ENCODE measurements at regions not wholly inside any gene's neighbourhood (a gene's known extent, or its start where the extent isn't known, plus 50 kb on each side); places are given as distances from the start of the nearest gene placed in this dataset.
"Not testable (repeated sequence)": the region's sequence is repeated elsewhere in the genome, so short reads cannot be mapped to it uniquely, and the experiment has no call there.

DNA sequence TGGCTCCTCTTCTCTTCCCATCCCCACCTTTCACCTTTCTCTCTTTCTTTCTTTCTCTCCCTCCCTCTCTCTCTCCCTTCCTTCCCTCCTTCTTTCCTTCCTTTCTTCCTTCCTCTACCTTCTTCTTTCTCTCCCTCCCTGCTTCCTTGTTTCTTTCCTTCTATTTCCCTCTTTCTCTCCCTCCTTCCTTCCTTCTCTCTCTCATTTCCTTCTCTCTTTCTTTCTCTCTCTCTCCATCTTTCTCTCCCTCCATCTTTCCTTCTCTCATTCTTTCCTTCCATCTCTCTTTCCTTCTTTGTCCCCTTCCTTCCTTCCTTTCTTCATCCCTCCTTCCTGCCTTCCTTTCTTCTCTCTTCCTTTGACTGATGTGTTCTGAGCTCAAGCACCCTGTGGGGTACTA lies 1467.0 kb upstream of the DEFB115 start:
- H3K9me3 ChIP-seq (ENCODE audit: control insufficient read depth, insufficient read depth, low read depth, low read length): no peaks in the 10 kb centered on the region
- no peaks in the 10 kb centered on the region for H3K36me3 ChIP-seq (ENCODE audit: control insufficient read depth in 2 of 2, insufficient read depth in 1 of 2, low read length in 2 of 2)

GRCh38 chr20:29831508-29831907 lies 1426.0 kb upstream of the DEFB115 start:
- H3K36me3 ChIP-seq (ENCODE audit: control insufficient read depth in 2 of 2, insufficient read depth in 1 of 2, low read length in 2 of 2); H3K4me3 ChIP-seq (ENCODE audit: low read depth, low read length); H3K27ac ChIP-seq (ENCODE audit: extremely low read depth, low read depth, low read length); H3K4me1 ChIP-seq (ENCODE audit: control insufficient read depth, insufficient read depth, low read length); H3K9me3 ChIP-seq (ENCODE audit: control insufficient read depth, insufficient read depth, low read depth, low read length); CTCF ChIA-PET; POLR2A ChIA-PET: not testable (repeated sequence)

More for the DNA sequence above, 1467.0 kb upstream of the DEFB115 start:
- ChIA-PET POLR2A (no interaction called here), CTCF (no interaction called here)
- H3K4me3 ChIP-seq (ENCODE audit: low read depth, low read length): no peak overlapping the region
- TF ChIP-seq PRDM6 (tag by site-specific recombination; IDR thresholded peaks at IDR 0.05): no peak
- TF ChIP-seq ZNF366 (tag by site-specific recombination; conservative IDR thresholded peaks at IDR 0.05): peak; percentile 52; the same call in 1 of the 2 replicates
- no peak for TF ChIP-seq ZNF155 (tag by site-specific recombination; IDR thresholded peaks at IDR 0.05)
- no peak overlapping the region for H3K27ac ChIP-seq (ENCODE audit: extremely low read depth, low read depth, low read length)
- H3K4me1 ChIP-seq (ENCODE audit: control insufficient read depth, insufficient read depth, low read length): no peaks in the 10 kb centered on the region

DNA sequence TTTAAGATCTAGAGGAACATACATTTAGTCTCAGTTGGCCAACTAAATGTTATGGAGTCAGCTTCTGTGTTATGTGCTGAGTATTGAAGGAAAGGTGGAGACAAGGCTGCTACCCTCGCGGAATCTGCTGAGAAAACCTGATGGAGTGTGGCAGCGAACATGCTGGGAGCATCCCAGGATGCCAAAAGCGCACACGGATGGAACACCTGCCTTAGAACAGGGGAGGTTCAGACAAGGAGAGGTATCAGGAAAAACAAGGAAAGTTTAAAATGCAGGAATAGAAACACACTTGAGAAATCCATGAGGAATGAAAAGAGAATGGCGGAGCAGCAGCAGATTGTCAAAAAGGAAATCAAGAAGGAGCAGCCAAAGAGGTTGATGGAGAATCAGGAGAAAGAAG lies 1389.5 kb upstream of the DEFB115 start:
- H3K27ac ChIP-seq (ENCODE audit: extremely low read depth, low read depth, low read length); CTCF ChIA-PET; POLR2A ChIA-PET; H3K4me1 ChIP-seq (ENCODE audit: control insufficient read depth, insufficient read depth, low read length); H3K9me3 ChIP-seq (ENCODE audit: control insufficient read depth, insufficient read depth, low read depth, low read length); H3K4me3 ChIP-seq (ENCODE audit: low read depth, low read length); H3K36me3 ChIP-seq (ENCODE audit: control insufficient read depth in 2 of 2, insufficient read depth in 1 of 2, low read length in 2 of 2): not testable (repeated sequence)

DNA sequence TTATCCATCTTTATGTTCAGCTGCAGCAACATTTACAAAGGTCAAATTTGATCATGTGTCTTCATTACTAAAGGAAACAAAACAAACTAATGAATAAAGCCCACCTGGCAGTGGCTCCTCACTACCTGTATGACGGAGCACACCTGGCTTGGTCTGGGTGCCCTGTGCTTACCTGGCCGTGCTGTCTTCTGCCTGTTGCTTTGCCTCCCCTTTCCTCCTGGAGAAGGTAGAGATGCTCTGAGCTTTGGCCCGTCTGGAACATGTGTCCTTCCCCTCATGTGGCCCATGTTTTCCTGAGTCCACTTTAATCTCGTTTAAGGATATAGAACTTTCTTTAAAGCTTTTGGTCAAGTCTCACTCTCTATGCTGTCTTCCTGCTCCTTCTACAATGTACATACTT lies 1388.8 kb upstream of the DEFB115 start:
- CTCF ChIA-PET; H3K9me3 ChIP-seq (ENCODE audit: control insufficient read depth, insufficient read depth, low read depth, low read length); POLR2A ChIA-PET; H3K4me1 ChIP-seq (ENCODE audit: control insufficient read depth, insufficient read depth, low read length); H3K4me3 ChIP-seq (ENCODE audit: low read depth, low read length); H3K36me3 ChIP-seq (ENCODE audit: control insufficient read depth in 2 of 2, insufficient read depth in 1 of 2, low read length in 2 of 2); H3K27ac ChIP-seq (ENCODE audit: extremely low read depth, low read depth, low read length): not testable (repeated sequence)

DNA sequence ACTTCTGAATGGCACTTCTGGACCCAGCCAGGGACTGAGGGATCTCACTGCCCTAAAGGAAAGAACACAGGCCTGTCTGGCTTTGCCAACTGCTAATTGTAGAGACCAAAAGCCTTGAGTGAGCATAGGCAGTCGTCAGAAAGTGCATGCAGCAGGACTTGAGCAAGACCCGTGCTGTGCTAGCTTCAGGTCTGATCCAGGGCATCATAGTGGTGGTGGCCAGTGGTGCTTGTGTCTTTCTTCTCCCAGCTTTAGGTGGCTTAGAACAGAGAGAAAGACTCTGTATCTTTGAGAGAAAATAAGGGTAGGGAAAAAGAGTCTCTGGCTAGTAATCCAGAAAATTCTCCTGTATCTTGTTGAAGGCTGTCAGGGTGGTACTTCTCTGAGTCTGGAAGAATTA lies 1385.6 kb upstream of the DEFB115 start:
- H3K36me3 ChIP-seq (ENCODE audit: control insufficient read depth in 2 of 2, insufficient read depth in 1 of 2, low read length in 2 of 2); H3K9me3 ChIP-seq (ENCODE audit: control insufficient read depth, insufficient read depth, low read depth, low read length); H3K27ac ChIP-seq (ENCODE audit: extremely low read depth, low read depth, low read length); CTCF ChIA-PET; H3K4me1 ChIP-seq (ENCODE audit: control insufficient read depth, insufficient read depth, low read length); POLR2A ChIA-PET; H3K4me3 ChIP-seq (ENCODE audit: low read depth, low read length): not testable (repeated sequence)

DNA sequence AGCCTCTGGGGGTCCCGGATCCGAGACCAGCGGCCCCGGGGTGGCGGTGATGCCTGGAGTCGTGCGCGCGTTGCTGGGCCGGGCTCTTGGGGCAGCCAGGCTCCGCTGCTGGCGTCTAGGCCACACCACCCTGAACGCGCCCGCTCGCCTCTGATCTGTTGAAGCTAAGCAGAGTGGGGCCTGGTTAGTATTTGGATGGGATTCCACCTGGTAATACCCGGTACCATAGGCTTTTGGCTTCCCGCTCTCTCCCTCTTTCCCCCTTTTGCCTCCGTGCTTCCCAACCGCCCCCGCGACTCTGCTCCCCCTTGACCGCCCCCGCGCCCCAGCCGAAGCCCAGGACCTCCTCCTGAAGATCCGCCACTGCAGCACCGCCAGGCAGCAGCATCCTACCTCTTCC lies 1383.5 kb upstream of the DEFB115 start:
- no peak overlapping the region for H3K27ac ChIP-seq (ENCODE audit: extremely low read depth, low read depth, low read length)
- ChIA-PET CTCF (no interaction called here), POLR2A (no interaction called here)
- TF ChIP-seq ZNF830 (tag by site-specific recombination; IDR thresholded peaks at IDR 0.05; ENCODE audit: low read depth) (no peak), ZNF2 (tag by site-specific recombination; IDR thresholded peaks at IDR 0.05) (no peak), ZNF24 (tag by site-specific recombination; IDR thresholded peaks at IDR 0.05) (no peak), INSM2 (tag by site-specific recombination; IDR thresholded peaks at IDR 0.05) (no peak)
- no peaks in the 10 kb centered on the region for H3K9me3 ChIP-seq (ENCODE audit: control insufficient read depth, insufficient read depth, low read depth, low read length)
- no peaks in the 10 kb centered on the region for H3K36me3 ChIP-seq (ENCODE audit: control insufficient read depth in 2 of 2, insufficient read depth in 1 of 2, low read length in 2 of 2)
- no peaks in the 10 kb centered on the region for H3K4me1 ChIP-seq (ENCODE audit: control insufficient read depth, insufficient read depth, low read length)
- H3K4me3 ChIP-seq (ENCODE audit: low read depth, low read length): peak overlapping the region; percentile 17
